Endodermal cell (in vitro differentiated cells): ENCODE measurements at regions not wholly inside any gene's neighbourhood (a gene's known extent, or its start where the extent isn't known, plus 50 kb on each side); places are given as distances from the start of the nearest gene placed in this dataset.
"Not testable (repeated sequence)": the region's sequence is repeated elsewhere in the genome, so short reads cannot be mapped to it uniquely, and the experiment has no call there.

Source experiments
- DNase-seq: peaks from one replicate; pipeline ENCODE4 v3.0.0-alpha.2; 2017
- H3K27ac ChIP-seq: 2 replicates; pipeline ENCODE4 v1.5.1; 2013; ENCODE audit warnings: mild to moderate bottlenecking, low read depth, low read length, moderate library complexity
- H3K27me3 ChIP-seq: 2 replicates; pipeline ENCODE4 v1.6.1; 2013; ENCODE audit warnings: mild to moderate bottlenecking, low read length, moderate library complexity; ENCODE audit not compliant: insufficient read depth, control insufficient read depth, poor library complexity, severe bottlenecking
- H3K36me3 ChIP-seq: 2 replicates; pipeline ENCODE4 v1.7.0; 2013; ENCODE audit warnings: mild to moderate bottlenecking, low read length, moderate library complexity; ENCODE audit not compliant: control insufficient read depth, insufficient read depth
- H3K4me1 ChIP-seq: one replicate; pipeline ENCODE4 v1.7.0; 2013; ENCODE audit warnings: low read length; ENCODE audit not compliant: control insufficient read depth, insufficient read depth
- H3K4me3 ChIP-seq: 2 replicates; pipeline ENCODE4 v1.5.1; 2013; ENCODE audit warnings: mild to moderate bottlenecking, low read length, moderate library complexity
- H3K9ac ChIP-seq: 2 replicates; pipeline ENCODE4 v1.6.1; 2013; ENCODE audit warnings: mild to moderate bottlenecking, low read length, moderate library complexity; ENCODE audit not compliant: poor library complexity, severe bottlenecking; ENCODE audit errors: extremely low read depth
- H3K9me3 ChIP-seq: 2 replicates; pipeline ENCODE4 v1.6.1; 2013; ENCODE audit warnings: mild to moderate bottlenecking, low read length, moderate library complexity; ENCODE audit not compliant: control insufficient read depth
- H3K27ac Mint-ChIP-seq: 2 replicates; pipeline ENCODE4 v1.8.0; 2020; ENCODE audit warnings: mixed read lengths
- H3K27me3 Mint-ChIP-seq: 2 replicates; pipeline ENCODE4 v1.8.0; 2021; ENCODE audit warnings: mild to moderate bottlenecking, mixed read lengths; ENCODE audit not compliant: insufficient read depth
- H3K36me3 Mint-ChIP-seq: 2 replicates; pipeline ENCODE4 v1.8.0; 2020; ENCODE audit warnings: low read depth, mixed read lengths
- H3K4me1 Mint-ChIP-seq: 2 replicates; pipeline ENCODE4 v1.8.0; 2020; ENCODE audit warnings: mixed read lengths
- H3K4me3 Mint-ChIP-seq: 2 replicates; pipeline ENCODE4 v1.8.0; 2020; ENCODE audit warnings: mild to moderate bottlenecking, moderate library complexity, mixed read lengths
- H3K9me3 Mint-ChIP-seq: 2 replicates; pipeline ENCODE4 v1.8.0; 2020; ENCODE audit warnings: mild to moderate bottlenecking, mixed read lengths
- WGBS, 2 experiments: methylation state at CpG; one replicate each; pipeline versions ENCODE4 v1.1.5 to v1.1.7; 2013; ENCODE audit warnings: missing lambda C conversion rate in 2 of 2, mixed read lengths in 1 of 2; ENCODE audit not compliant: insufficient coverage in 1 of 2, insufficient read length in 1 of 2; 5-methylcytosine and 5-hydroxymethylcytosine counted together
- TF ChIP-seq, protein P1 (sequence below): fragments of 200-600 bp; sonication (generic); conservative IDR thresholded peaks from 2 replicates; pipeline ENCODE4 v1.5.0; 2021; ENCODE audit warnings: antibody characterized with exemption, mild to moderate bottlenecking

DNA sequence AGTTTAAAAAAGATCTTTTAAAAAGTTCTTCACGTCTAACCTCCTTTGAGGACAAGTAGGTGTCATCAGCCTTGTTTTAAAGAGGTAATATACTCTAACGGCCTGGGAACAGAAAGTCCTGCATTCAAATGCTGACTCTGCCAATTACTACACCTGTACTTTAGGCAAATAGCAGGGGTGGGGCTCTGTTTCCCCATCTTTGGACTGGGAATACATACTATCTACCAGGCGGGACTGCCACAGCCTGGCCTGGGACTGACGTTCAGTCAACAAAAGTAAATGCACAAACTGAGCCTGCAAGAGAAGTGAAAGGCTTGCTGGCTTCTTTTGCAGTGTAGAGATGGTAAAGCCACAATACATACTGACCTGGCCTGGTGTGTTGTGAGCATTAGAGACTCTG lies 107.6 kb upstream of the SPATA12 start:
- Histone ChIP-seq H3K4me3 (no peak overlapping the region), H3K36me3 (no peaks in the 10 kb centered on the region), H3K27me3 (no peaks in the 10 kb centered on the region), H3K9me3 (no peaks in the 10 kb centered on the region), H3K9ac (no peak overlapping the region), H3K27ac (no peak overlapping the region), H3K4me1 (peaks cover 3% of the 10 kb centered on the region)
- Mint-ChIP-seq H3K27ac (no peak overlapping the region), H3K36me3 (peaks cover 2% of the 10 kb centered on the region), H3K27me3 (no peaks in the 10 kb centered on the region), H3K4me3 (no peak overlapping the region), H3K4me1 (peaks cover 12% of the 10 kb centered on the region), H3K9me3 (no peaks in the 10 kb centered on the region)
- TF ChIP-seq, protein P1, sequence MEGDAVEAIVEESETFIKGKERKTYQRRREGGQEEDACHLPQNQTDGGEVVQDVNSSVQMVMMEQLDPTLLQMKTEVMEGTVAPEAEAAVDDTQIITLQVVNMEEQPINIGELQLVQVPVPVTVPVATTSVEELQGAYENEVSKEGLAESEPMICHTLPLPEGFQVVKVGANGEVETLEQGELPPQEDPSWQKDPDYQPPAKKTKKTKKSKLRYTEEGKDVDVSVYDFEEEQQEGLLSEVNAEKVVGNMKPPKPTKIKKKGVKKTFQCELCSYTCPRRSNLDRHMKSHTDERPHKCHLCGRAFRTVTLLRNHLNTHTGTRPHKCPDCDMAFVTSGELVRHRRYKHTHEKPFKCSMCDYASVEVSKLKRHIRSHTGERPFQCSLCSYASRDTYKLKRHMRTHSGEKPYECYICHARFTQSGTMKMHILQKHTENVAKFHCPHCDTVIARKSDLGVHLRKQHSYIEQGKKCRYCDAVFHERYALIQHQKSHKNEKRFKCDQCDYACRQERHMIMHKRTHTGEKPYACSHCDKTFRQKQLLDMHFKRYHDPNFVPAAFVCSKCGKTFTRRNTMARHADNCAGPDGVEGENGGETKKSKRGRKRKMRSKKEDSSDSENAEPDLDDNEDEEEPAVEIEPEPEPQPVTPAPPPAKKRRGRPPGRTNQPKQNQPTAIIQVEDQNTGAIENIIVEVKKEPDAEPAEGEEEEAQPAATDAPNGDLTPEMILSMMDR = no peak
- DNase-seq = no peak
- 84 to 89% methylated on average over 4 of the region's 4 CpGs for WGBS, 2 experiments

DNA sequence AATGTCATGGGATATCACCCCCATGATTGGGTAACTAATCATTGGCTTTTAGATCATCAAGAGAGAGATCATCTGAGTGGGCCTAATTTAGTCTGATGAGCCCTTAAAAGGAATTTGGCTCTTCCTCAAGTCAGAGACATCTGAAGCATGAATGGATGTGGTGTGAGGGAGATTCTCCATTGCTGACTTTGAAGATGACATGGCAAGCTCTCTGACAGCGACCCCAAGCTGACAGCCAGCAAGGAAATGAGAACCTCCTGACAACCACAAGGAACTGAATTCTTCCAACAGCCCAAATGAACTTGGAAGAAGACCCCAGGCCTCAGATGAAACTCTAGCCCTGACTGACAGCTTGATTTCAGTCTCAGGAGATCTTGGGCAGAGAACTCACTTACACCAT lies 108.4 kb upstream of the SPATA12 start:
- TF ChIP-seq, protein P1 = no peak
- Histone ChIP-seq H3K27me3 (no peaks in the 10 kb centered on the region), H3K36me3 (no peaks in the 10 kb centered on the region), H3K9me3 (no peaks in the 10 kb centered on the region), H3K4me1 (peaks cover 3% of the 10 kb centered on the region), H3K9ac (no peak overlapping the region), H3K4me3 (no peak overlapping the region), H3K27ac (no peak overlapping the region)
- peaks cover 5% of the 10 kb centered on the region for H3K36me3 Mint-ChIP-seq
- no peak for DNase-seq
- H3K4me1 Mint-ChIP-seq = peaks cover 12% of the 10 kb centered on the region
- H3K27me3 Mint-ChIP-seq = no peaks in the 10 kb centered on the region
- no peak overlapping the region for H3K27ac Mint-ChIP-seq
- H3K4me3 Mint-ChIP-seq = no peak overlapping the region
- H3K9me3 Mint-ChIP-seq = peaks cover 3% of the 10 kb centered on the region
- 91% methylated on average over 1 of the region's 1 CpG; no CpG with 5 or more reads in 1 of the 2 experiments for WGBS, 2 experiments

DNA sequence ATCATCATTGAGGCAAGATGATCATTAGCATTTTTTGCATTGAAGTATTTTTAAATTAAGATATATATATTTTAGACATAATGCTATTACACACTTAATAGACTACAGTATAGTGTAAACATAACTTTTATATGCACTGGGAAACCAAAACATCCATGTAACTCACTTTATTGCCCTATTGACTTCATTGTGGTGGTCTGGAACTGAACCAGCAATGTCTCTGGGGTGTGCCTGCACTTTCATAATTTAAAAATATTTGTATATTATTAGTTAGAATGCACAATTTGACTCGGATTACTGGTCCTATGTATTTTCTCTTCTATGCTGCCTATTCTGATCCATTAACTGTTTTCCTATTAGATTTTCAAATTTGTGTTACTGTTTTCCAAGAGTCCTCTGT lies 109.1 kb upstream of the SPATA12 start:
- no peaks in the 10 kb centered on the region for H3K27me3 ChIP-seq
- Mint-ChIP-seq H3K9me3 (peaks cover 9% of the 10 kb centered on the region), H3K27ac (no peak overlapping the region), H3K36me3 (peaks cover 11% of the 10 kb centered on the region), H3K27me3 (no peaks in the 10 kb centered on the region), H3K4me3 (no peak overlapping the region), H3K4me1 (peaks cover 12% of the 10 kb centered on the region)
- H3K27ac ChIP-seq = no peak overlapping the region
- no peak overlapping the region for H3K9ac ChIP-seq
- H3K4me1 ChIP-seq = peaks cover 3% of the 10 kb centered on the region
- TF ChIP-seq, protein P1 = no peak
- H3K9me3 ChIP-seq = no peaks in the 10 kb centered on the region
- no peak for DNase-seq
- no peak overlapping the region for H3K4me3 ChIP-seq
- 90% methylated on average over 1 of the region's 1 CpG; no CpG with 5 or more reads in 1 of the 2 experiments for WGBS, 2 experiments
- H3K36me3 ChIP-seq = no peaks in the 10 kb centered on the region

DNA sequence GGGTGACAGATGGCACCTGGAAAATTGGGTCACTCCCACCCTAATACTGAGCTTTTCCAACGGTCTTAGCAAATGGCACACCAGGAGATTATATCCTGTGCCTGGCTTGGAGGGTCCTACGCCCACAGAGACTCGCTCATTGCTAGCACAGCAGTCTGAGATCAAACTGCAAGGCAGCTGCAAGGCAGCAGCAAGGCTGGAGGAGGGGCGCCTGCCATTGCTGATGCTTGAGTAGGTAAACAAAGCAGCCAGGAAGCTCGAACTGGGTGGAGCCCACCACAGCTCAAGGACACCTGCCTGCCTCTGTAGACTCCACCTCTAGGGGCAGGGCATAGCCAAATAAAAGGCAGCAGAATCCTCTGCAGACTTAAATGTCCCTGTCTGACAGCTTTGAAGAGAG lies 115.1 kb upstream of the SPATA12 start:
- WGBS, 2 experiments = 62 to 84% methylated on average over 3 to 5 of the region's 5 CpGs
- H3K4me1 ChIP-seq, H3K4me1 Mint-ChIP-seq, H3K27me3 ChIP-seq, H3K27ac ChIP-seq, H3K4me3 Mint-ChIP-seq, DNase-seq, H3K4me3 ChIP-seq, H3K27ac Mint-ChIP-seq, H3K9ac ChIP-seq, H3K27me3 Mint-ChIP-seq, H3K36me3 ChIP-seq: not testable (repeated sequence)
- Mint-ChIP-seq H3K36me3 (peaks cover 25% of the 10 kb centered on the region), H3K9me3 (peaks cover 33% of the 10 kb centered on the region)
- H3K9me3 ChIP-seq = peaks cover 16% of the 10 kb centered on the region
